OCI-M2 (cell line): ENCODE measurements at regions not wholly inside any gene's neighbourhood (a gene's known extent, or its start where the extent isn't known, plus 50 kb on each side); places are given as distances from the start of the nearest gene placed in this dataset.
"Not testable (repeated sequence)": the region's sequence is repeated elsewhere in the genome, so short reads cannot be mapped to it uniquely, and the experiment has no call there.

Experiments used
- DNase-seq: peaks from one replicate; lab custom pipeline; 2025; ENCODE audit not compliant: unreplicated experiment; lab: John Stamatoyannopoulos, UW

- no peak for DNase-seq
Measured at GRCh38 chr14:22266142-22266442, 322.9 kb downstream of the DAD1 start.

- DNase-seq, result no peak
Measured at GRCh38 chr14:22265319-22266141, 323.5 kb downstream of the DAD1 start.

- DNase-seq, result no peak
Measured at GRCh38 chr14:22264759-22265158, 324.3 kb downstream of the DAD1 start.

GRCh38 chr14:22263961-22264360 is 325.1 kb downstream of the DAD1 start:
- DNase-seq, result no peak

GRCh38 chr14:22262881-22263280 is 326.1 kb downstream of the DAD1 start:
- DNase-seq, result no peak

- DNase-seq, result no peak
Measured at GRCh38 chr14:22255017-22255950, 333.7 kb downstream of the DAD1 start.

- DNase-seq, result no peak
Measured at GRCh38 chr14:22252686-22253085, 336.3 kb downstream of the DAD1 start.

- DNase-seq, result no peak
Measured at GRCh38 chr14:22251090-22251489, 337.9 kb downstream of the DAD1 start.

- no peak for DNase-seq
Measured at GRCh38 chr14:22249770-22250169, 339.3 kb downstream of the DAD1 start.

- no peak for DNase-seq
Measured at GRCh38 chr14:22243971-22244581, 344.9 kb downstream of the DAD1 start.

- not testable (repeated sequence) for DNase-seq
Measured at GRCh38 chr14:22238320-22238719, 350.7 kb downstream of the DAD1 start.

- DNase-seq, result no peak
Measured at GRCh38 chr14:22233377-22233776, 355.6 kb downstream of the DAD1 start.

- no peak for DNase-seq
Measured at GRCh38 chr14:22232933-22233332, 356.1 kb downstream of the DAD1 start.

- no peak for DNase-seq
Measured at GRCh38 chr14:22232486-22232885, 356.5 kb downstream of the DAD1 start.

- DNase-seq, result no peak
Measured at GRCh38 chr14:22231018-22231417, 358.0 kb downstream of the DAD1 start.

GRCh38 chr14:22230517-22230916 is 358.5 kb downstream of the DAD1 start:
- DNase-seq, result no peak

GRCh38 chr14:22227084-22227483 is 361.9 kb downstream of the DAD1 start:
- DNase-seq, result no peak

- no peak for DNase-seq
Measured at GRCh38 chr14:22226381-22226780, 362.6 kb downstream of the DAD1 start.

GRCh38 chr14:22225516-22226140 is 363.4 kb downstream of the DAD1 start:
- DNase-seq, result no peak

GRCh38 chr14:22221508-22221907 is 367.5 kb downstream of the DAD1 start:
- no peak for DNase-seq

GRCh38 chr14:22220427-22220826 is 368.6 kb downstream of the DAD1 start:
- no peak for DNase-seq
